AG09309 (cell line): ENCODE measurements at regions not wholly inside any gene's neighbourhood (a gene's known extent, or its start where the extent isn't known, plus 50 kb on each side); places are given as distances from the start of the nearest gene placed in this dataset.

Experiments
- DNase-seq: peaks from one replicate; pipeline ENCODE4 v3.0.0-alpha.2; 2010; ENCODE audit warnings: low read depth
- H3K4me3 ChIP-seq: 2 replicates; pipeline ENCODE4 v1.5.1; 2011; ENCODE audit warnings: mild to moderate bottlenecking, low read depth, low read length, moderate library complexity; ENCODE audit not compliant: control insufficient read depth
- CTCF ChIP-seq: IDR thresholded peaks from 2 replicates; pipeline ENCODE4 v1.5.1; 2011; ENCODE audit warnings: mild to moderate bottlenecking, low read depth, low read length, inconsistent platforms; ENCODE audit not compliant: insufficient read depth, control insufficient read depth; ENCODE audit errors: missing control alignments

- no peak for DNase-seq
- TF ChIP-seq CTCF, result no peak
- H3K4me3 ChIP-seq, result no peak overlapping the region
Measured at GRCh38 chr6:40028449-40028848, 94.2 kb upstream of the MOCS1 start.

GRCh38 chr6:40022867-40023266, 88.6 kb upstream of the MOCS1 start:
- no peak overlapping the region for H3K4me3 ChIP-seq
- DNase-seq, result no peak
- TF ChIP-seq CTCF, result no peak

- no peak overlapping the region for H3K4me3 ChIP-seq
- no peak for TF ChIP-seq CTCF
- DNase-seq, result no peak
Measured at GRCh38 chr6:40020166-40020565, 85.9 kb upstream of the MOCS1 start.

GRCh38 chr6:40015530-40015929, 81.3 kb upstream of the MOCS1 start:
- no peak overlapping the region for H3K4me3 ChIP-seq
- no peak for TF ChIP-seq CTCF
- no peak for DNase-seq

GRCh38 chr6:40011844-40012243, 77.6 kb upstream of the MOCS1 start:
- TF ChIP-seq CTCF, result no peak
- no peak for DNase-seq
- no peak overlapping the region for H3K4me3 ChIP-seq

GRCh38 chr6:40000964-40001515, 66.8 kb upstream of the MOCS1 start:
- DNase-seq, result no peak
- TF ChIP-seq CTCF, result no peak
- no peak overlapping the region for H3K4me3 ChIP-seq

GRCh38 chr6:39999006-39999867, 65.0 kb upstream of the MOCS1 start:
- no peak for TF ChIP-seq CTCF
- no peak overlapping the region for H3K4me3 ChIP-seq
- DNase-seq, result no peak
